Adrenal gland (tissue), 5 donors: ENCODE measurements at regions not wholly inside any gene's neighbourhood (a gene's known extent, or its start where the extent isn't known, plus 50 kb on each side); places are given as distances from the start of the nearest gene placed in this dataset.

Experiments used
- CTCF ChIP-seq, 6 experiments: fragments of 450-650 bp in 4 of 6; fragments of 200-600 bp in 2 of 6; sonication (generic) in 1 of 6; IDR thresholded peaks; 1 replicate in 5 of 6; 2 replicates in 1 of 6; pipeline versions ENCODE4 v1.5.1 to v1.8.0; 2016 to 2021; ENCODE audit warnings: antibody characterized with exemption in 6 of 6, mild to moderate bottlenecking in 2 of 6, moderate library complexity in 1 of 6
- POLR2A ChIP-seq, 2 donors: fragments of 450-650 bp; IDR thresholded peaks; one replicate each; pipeline ENCODE4 v1.6.1; 2017; ENCODE audit warnings: antibody characterized with exemption in 2 of 2, mild to moderate bottlenecking in 2 of 2, moderate library complexity in 1 of 2
- donor health status: DM: no; HTN: no; CAD: no.

DNA sequence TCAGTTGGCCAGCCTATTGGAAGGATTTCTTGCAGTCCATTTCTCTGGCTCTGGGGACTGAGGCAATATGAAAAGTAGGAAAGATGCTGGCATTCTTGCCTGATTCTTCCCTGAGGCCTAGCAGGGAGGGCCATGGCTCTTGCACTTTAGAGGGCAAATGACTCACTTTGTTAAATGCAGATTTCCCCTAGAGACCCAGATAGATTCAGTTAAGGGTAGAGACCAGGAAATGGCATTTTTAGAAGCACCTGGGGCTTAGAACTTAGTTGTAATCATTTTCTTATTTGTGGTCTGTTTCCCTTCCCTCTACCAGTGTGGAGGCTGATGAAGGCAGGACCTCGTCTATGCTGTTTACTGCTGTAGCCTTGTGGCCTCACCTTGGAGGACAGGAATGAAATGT is 112.8 kb upstream of the NR3C1 start:
- TF ChIP-seq CTCF (IDR thresholded peaks at IDR 0.05) (no peak), POLR2A (IDR thresholded peaks at IDR 0.05) (no peak)
